B cell (primary cell): ENCODE measurements at regions not wholly inside any gene's neighbourhood (a gene's known extent, or its start where the extent isn't known, plus 50 kb on each side); places are given as distances from the start of the nearest gene placed in this dataset.

Source experiments
- ATAC-seq: fragments of 200-7000 bp; cut with Tn5 transposase; one replicate; pipeline ENCODE4 v1.10.0; 2021; ENCODE audit warnings: low read depth, mild to moderate bottlenecking, moderate number of reproducible peaks, moderate library complexity
- CTCF ChIA-PET: fragments of 350-600 bp; sonication (Branson Sonifier 250); formaldehyde crosslinking; loops from one replicate; lab custom pipeline; 2021; ENCODE audit warnings: antibody characterized with exemption, inconsistent platforms; lab: Charles Lee
- POLR2A ChIA-PET: fragments of 350-600 bp; sonication (Branson Sonifier 250); formaldehyde crosslinking; loops from one replicate; lab custom pipeline; 2021; ENCODE audit warnings: antibody characterized with exemption; lab: Charles Lee
- DNase-seq: peaks from one replicate; pipeline ENCODE4 v3.0.0; 2013
- H2AFZ ChIP-seq: 2 replicates; pipeline ENCODE4 v1.6.1; 2012; ENCODE audit warnings: mild to moderate bottlenecking, low read depth, low read length; ENCODE audit not compliant: insufficient read depth, poor library complexity, severe bottlenecking
- H3K27ac ChIP-seq, 2 donors: 1 replicate in 1 of 2; 2 replicates in 1 of 2; pipeline ENCODE4 v1.5.1; 2012 to 2013; ENCODE audit warnings: low read length in 2 of 2, mild to moderate bottlenecking in 2 of 2, moderate library complexity in 1 of 2
- H3K27me3 ChIP-seq, 4 experiments: fragments of 200-600 bp in 1 of 4; sonication (generic) in 1 of 4; replicated peaks in 1 of 4; 1 replicate in 2 of 4; 2 replicates in 2 of 4; pipeline versions ENCODE4 v1.6.1 to v1.7.0; 2013 to 2016; ENCODE audit warnings: low read length in 3 of 4, mild to moderate bottlenecking in 2 of 4, mixed read lengths in 1 of 4, moderate library complexity in 1 of 4; ENCODE audit not compliant: insufficient read depth in 4 of 4, control insufficient read depth in 3 of 4; ENCODE audit errors: control extremely low read depth in 1 of 4
- H3K36me3 ChIP-seq, 2 experiments: replicated peaks in 1 of 2; 1 replicate in 1 of 2; 2 replicates in 1 of 2; pipeline versions ENCODE4 v1.6.1 to v1.7.1; 2013; ENCODE audit warnings: low read length in 1 of 2; ENCODE audit not compliant: insufficient read depth in 2 of 2, control insufficient read depth in 1 of 2; ENCODE audit errors: control extremely low read depth in 1 of 2, extremely low read depth in 1 of 2
- H3K4me1 ChIP-seq, 2 donors: fragments of 200-600 bp in 1 of 2; sonication (generic) in 1 of 2; 1 replicate in 1 of 2; 2 replicates in 1 of 2; pipeline versions ENCODE4 v1.5.1 to v1.6.1; 2013 to 2017; ENCODE audit warnings: low read length in 2 of 2; ENCODE audit not compliant: control insufficient read depth in 2 of 2, insufficient read depth in 2 of 2
- H3K4me2 ChIP-seq: replicated peaks from 2 replicates; pipeline ENCODE3; 2012; ENCODE audit warnings: mild to moderate bottlenecking, low read depth, low read length; ENCODE audit not compliant: poor library complexity, severe bottlenecking
- H3K4me3 ChIP-seq, 5 experiments: fragments of 200-600 bp in 1 of 5; sonication (generic) in 1 of 5; 1 replicate in 3 of 5; 2 replicates in 2 of 5; pipeline versions ENCODE4 v1.5.1 to v1.7.0; 2011 to 2016; ENCODE audit warnings: low read length in 4 of 5, mild to moderate bottlenecking in 4 of 5, low read depth in 2 of 5, control low read depth in 1 of 5, moderate library complexity in 1 of 5; ENCODE audit not compliant: insufficient read depth in 1 of 5; ENCODE audit errors: control extremely low read depth in 1 of 5, extremely low read depth in 1 of 5
- H3K79me2 ChIP-seq: fragments of 200-600 bp; sonication (generic); one replicate; pipeline ENCODE4 v1.6.0; 2016; ENCODE audit warnings: low read length; ENCODE audit not compliant: control insufficient read depth, insufficient read depth
- H3K9ac ChIP-seq: fragments of 200-600 bp; sonication (generic); 2 replicates; pipeline ENCODE4 v1.6.1; 2017; ENCODE audit warnings: mild to moderate bottlenecking, low read length, moderate library complexity
- H3K9me3 ChIP-seq, 3 donors: one replicate each; pipeline versions ENCODE4 v1.6.1 to v1.7.1; 2013; ENCODE audit warnings: low read length in 2 of 3; ENCODE audit not compliant: control insufficient read depth in 2 of 3, insufficient read depth in 1 of 3; ENCODE audit errors: control extremely low read depth in 1 of 3
- H4K20me1 ChIP-seq: 2 replicates; pipeline ENCODE4 v1.6.0; 2012; ENCODE audit warnings: mild to moderate bottlenecking, low read length; ENCODE audit not compliant: insufficient read depth, control insufficient read depth, poor library complexity, severe bottlenecking
- H3K27ac Mint-ChIP-seq: one replicate; pipeline ENCODE4 v1.8.0; 2021; ENCODE audit warnings: mixed read lengths
- H3K27me3 Mint-ChIP-seq: one replicate; pipeline ENCODE4 v1.8.0; 2021; ENCODE audit warnings: mixed read lengths
- H3K4me1 Mint-ChIP-seq: one replicate; pipeline ENCODE4 v1.8.0; 2021; ENCODE audit warnings: mixed read lengths
- H3K4me3 Mint-ChIP-seq: one replicate; pipeline ENCODE4 v1.8.0; 2021; ENCODE audit warnings: mixed read lengths
- H3K9me3 Mint-ChIP-seq: one replicate; pipeline ENCODE4 v1.8.0; 2022; ENCODE audit warnings: mixed read lengths; ENCODE audit not compliant: insufficient read depth
- EZH2 ChIP-seq: IDR thresholded peaks from 2 replicates; pipeline ENCODE4 v1.6.1; 2012; ENCODE audit warnings: borderline replicate concordance, low read depth, mild to moderate bottlenecking, moderate library complexity, low read length; ENCODE audit not compliant: insufficient read depth, poor library complexity, severe bottlenecking
- WGBS: methylation state at CpG from one replicate; pipeline ENCODE4 v1.1.5; 2013; ENCODE audit warnings: missing lambda C conversion rate; ENCODE audit not compliant: insufficient coverage; 5-methylcytosine and 5-hydroxymethylcytosine counted together
- intact Hi-C: fragments of 100-400 bp; cut with micrococcal nuclease; formaldehyde crosslinking; loops from one replicate; pipeline ENCODE4 v1.10.0; 2022
- TF ChIP-seq, protein P1 (sequence below): fragments of 200-600 bp; IDR thresholded peaks from one replicate; pipeline ENCODE4 v1.8.0; 2022; ENCODE audit warnings: antibody characterized with exemption, mild to moderate bottlenecking

DNA sequence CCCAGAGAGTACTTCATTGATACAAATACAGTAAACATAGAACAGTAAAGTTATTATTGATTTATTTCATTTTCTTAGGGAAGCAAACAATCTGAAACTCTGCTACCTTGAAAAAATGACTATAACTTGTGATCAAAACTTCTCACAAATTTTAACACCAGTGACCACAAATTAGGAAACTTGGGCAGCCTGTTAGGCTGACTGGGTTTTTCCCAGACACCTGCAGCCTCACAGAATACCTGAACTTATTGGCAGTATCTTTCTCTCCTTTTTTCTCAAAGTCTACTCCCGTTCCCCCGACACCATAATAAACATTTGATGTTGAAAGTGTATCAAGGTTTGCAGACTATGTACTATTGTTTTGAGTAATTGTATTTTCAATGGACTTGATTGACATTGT lies 360.5 kb downstream of the LMO7 start:
- Histone ChIP-seq H3K4me1 (no peaks in the 10 kb centered on the region), H3K27ac (no peak overlapping the region), H4K20me1 (no peaks in the 10 kb centered on the region), H3K79me2 (no peaks in the 10 kb centered on the region), H2AFZ (no peak overlapping the region), H3K9me3 (no peaks in the 10 kb centered on the region), H3K36me3 (no peaks in the 10 kb centered on the region), H3K27me3 (no peaks in the 10 kb centered on the region), H3K9ac (no peak overlapping the region), H3K4me3 (no peak overlapping the region), H3K4me2 (no peak overlapping the region)
- POLR2A ChIA-PET, result no interaction called here
- CTCF ChIA-PET, result interaction anchor here (0.7 kb wide), 1 partner anchor 826 kb away, joined by 3 read pairs; no protein-coding TSS in a partner anchor
- TF ChIP-seq, protein P1, sequence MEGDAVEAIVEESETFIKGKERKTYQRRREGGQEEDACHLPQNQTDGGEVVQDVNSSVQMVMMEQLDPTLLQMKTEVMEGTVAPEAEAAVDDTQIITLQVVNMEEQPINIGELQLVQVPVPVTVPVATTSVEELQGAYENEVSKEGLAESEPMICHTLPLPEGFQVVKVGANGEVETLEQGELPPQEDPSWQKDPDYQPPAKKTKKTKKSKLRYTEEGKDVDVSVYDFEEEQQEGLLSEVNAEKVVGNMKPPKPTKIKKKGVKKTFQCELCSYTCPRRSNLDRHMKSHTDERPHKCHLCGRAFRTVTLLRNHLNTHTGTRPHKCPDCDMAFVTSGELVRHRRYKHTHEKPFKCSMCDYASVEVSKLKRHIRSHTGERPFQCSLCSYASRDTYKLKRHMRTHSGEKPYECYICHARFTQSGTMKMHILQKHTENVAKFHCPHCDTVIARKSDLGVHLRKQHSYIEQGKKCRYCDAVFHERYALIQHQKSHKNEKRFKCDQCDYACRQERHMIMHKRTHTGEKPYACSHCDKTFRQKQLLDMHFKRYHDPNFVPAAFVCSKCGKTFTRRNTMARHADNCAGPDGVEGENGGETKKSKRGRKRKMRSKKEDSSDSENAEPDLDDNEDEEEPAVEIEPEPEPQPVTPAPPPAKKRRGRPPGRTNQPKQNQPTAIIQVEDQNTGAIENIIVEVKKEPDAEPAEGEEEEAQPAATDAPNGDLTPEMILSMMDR, result no peak
- TF ChIP-seq EZH2, result no peak
- no peaks in the 10 kb centered on the region for H3K4me1 Mint-ChIP-seq
- no peaks in the 10 kb centered on the region for H3K27me3 Mint-ChIP-seq
- H3K27ac Mint-ChIP-seq, result no peak overlapping the region
- DNase-seq, result no peak
- intact Hi-C loops, result no loop called here
- ATAC-seq, result no peak
- no peaks in the 10 kb centered on the region for H3K9me3 Mint-ChIP-seq
- WGBS, result no CpG with 5 or more reads among the region's 2 CpGs
- H3K4me3 Mint-ChIP-seq, result no peak overlapping the region

DNA sequence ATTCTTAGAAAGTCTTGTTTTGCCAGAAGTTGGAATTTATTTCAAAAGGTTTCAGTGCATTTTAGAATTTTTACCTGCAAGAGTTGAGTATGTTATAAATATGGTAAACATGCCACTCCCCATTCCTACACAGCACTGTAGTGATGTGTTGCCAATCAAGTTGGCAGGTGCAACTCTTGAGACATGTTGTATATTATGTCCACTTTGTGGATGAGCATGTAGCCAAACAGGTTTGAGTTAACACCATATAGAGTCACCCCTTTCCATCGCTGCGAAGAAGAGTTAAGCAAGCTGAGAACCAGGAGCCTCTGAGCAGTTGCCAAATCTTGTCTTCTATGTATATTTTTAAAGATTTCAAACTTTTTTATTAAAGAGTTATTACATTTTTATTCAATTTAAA lies 359.8 kb downstream of the LMO7 start:
- Histone ChIP-seq H3K4me3 (no peak overlapping the region), H2AFZ (no peak overlapping the region), H3K27ac (no peak overlapping the region), H3K9me3 (no peaks in the 10 kb centered on the region), H3K4me1 (no peaks in the 10 kb centered on the region), H3K9ac (no peak overlapping the region), H3K36me3 (no peaks in the 10 kb centered on the region), H3K27me3 (no peaks in the 10 kb centered on the region), H3K79me2 (no peaks in the 10 kb centered on the region), H4K20me1 (no peaks in the 10 kb centered on the region), H3K4me2 (no peak overlapping the region)
- CTCF ChIA-PET, result no interaction called here
- no peak for DNase-seq
- no peak overlapping the region for H3K27ac Mint-ChIP-seq
- TF ChIP-seq EZH2, result no peak
- TF ChIP-seq, protein P1, result no peak
- intact Hi-C loops, result no loop called here
- no peak overlapping the region for H3K4me3 Mint-ChIP-seq
- H3K4me1 Mint-ChIP-seq, result no peaks in the 10 kb centered on the region
- POLR2A ChIA-PET, result no interaction called here
- no peak for ATAC-seq
- H3K9me3 Mint-ChIP-seq, result no peaks in the 10 kb centered on the region
- no CpG with 5 or more reads among the region's 2 CpGs for WGBS
- H3K27me3 Mint-ChIP-seq, result no peaks in the 10 kb centered on the region
